ENCODE measurements at regions not wholly inside any gene's neighbourhood (a gene's known extent, or its start where the extent isn't known, plus 50 kb on each side); places are given as distances from the start of the nearest gene placed in this dataset.

DNA sequence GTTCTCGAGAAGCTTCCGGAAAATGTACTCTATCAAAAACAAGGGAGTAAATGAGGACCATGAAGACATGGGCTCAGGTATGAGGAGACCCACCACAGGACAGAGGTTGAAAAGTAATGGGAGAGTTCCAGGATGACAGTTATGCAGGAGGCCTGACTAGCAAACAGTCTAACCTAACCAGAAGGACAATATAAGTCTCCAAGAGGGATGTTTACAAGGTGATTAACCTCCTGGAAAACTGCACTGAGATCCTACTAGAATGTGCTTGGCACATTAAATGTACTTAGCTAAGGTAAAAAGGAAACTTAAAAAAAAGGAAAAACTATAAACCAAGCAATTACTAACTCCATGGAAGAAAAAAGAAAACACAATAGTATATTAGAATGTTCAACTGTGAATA is 258.3 kb downstream of the KLF5 start:
- TF ChIP-seq, protein P1, sequence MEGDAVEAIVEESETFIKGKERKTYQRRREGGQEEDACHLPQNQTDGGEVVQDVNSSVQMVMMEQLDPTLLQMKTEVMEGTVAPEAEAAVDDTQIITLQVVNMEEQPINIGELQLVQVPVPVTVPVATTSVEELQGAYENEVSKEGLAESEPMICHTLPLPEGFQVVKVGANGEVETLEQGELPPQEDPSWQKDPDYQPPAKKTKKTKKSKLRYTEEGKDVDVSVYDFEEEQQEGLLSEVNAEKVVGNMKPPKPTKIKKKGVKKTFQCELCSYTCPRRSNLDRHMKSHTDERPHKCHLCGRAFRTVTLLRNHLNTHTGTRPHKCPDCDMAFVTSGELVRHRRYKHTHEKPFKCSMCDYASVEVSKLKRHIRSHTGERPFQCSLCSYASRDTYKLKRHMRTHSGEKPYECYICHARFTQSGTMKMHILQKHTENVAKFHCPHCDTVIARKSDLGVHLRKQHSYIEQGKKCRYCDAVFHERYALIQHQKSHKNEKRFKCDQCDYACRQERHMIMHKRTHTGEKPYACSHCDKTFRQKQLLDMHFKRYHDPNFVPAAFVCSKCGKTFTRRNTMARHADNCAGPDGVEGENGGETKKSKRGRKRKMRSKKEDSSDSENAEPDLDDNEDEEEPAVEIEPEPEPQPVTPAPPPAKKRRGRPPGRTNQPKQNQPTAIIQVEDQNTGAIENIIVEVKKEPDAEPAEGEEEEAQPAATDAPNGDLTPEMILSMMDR (IDR thresholded peaks at IDR 0.05), result no peak
- TF ChIP-seq POLR2A (IDR thresholded peaks at IDR 0.05; ENCODE audit: low read depth) (no peak), POLR2AphosphoS5 (IDR thresholded peaks at IDR 0.05) (no peak)

All from esophagus muscularis mucosa (tissue), 3 donors.